ENCODE measurements at regions not wholly inside any gene's neighbourhood (a gene's known extent, or its start where the extent isn't known, plus 50 kb on each side); places are given as distances from the start of the nearest gene placed in this dataset.

- H3K4me3 ChIP-seq (ENCODE audit: low read depth, low read length) = no peak overlapping the region
- H3K27me3 ChIP-seq = no peaks in the 10 kb centered on the region
- H3K9me3 ChIP-seq = no peaks in the 10 kb centered on the region
- DNase-seq = no peak
- H3K36me3 ChIP-seq = no peaks in the 10 kb centered on the region
- no peak for TF ChIP-seq CTCF (IDR thresholded peaks at IDR 0.05; ENCODE audit: low read depth, low read length)
- H3K4me1 ChIP-seq = no peaks in the 10 kb centered on the region
Observed at GRCh38 chr5:179497636-179498340, 52.6 kb upstream of the RUFY1 start.

- no peak for DNase-seq
Observed at GRCh38 chr5:179495906-179496455, 54.4 kb upstream of the RUFY1 start.

GRCh38 chr5:179494774-179495526, 55.4 kb upstream of the RUFY1 start:
- TF ChIP-seq CTCF (IDR thresholded peaks at IDR 0.05; ENCODE audit: low read depth, low read length) = no peak
- H3K4me1 ChIP-seq = no peaks in the 10 kb centered on the region
- H3K27me3 ChIP-seq = no peaks in the 10 kb centered on the region
- H3K9me3 ChIP-seq = no peaks in the 10 kb centered on the region
- H3K36me3 ChIP-seq = no peaks in the 10 kb centered on the region
- DNase-seq = no peak
- H3K4me3 ChIP-seq (ENCODE audit: low read depth, low read length) = no peak overlapping the region

More at GRCh38 chr5:179495906-179496455, 54.4 kb upstream of the RUFY1 start:
- peak; percentile 13; the same call in 1 of the 2 replicates for TF ChIP-seq CTCF (IDR thresholded peaks at IDR 0.05; ENCODE audit: low read depth, low read length)
- no peak overlapping the region for H3K4me3 ChIP-seq (ENCODE audit: low read depth, low read length)
- no peaks in the 10 kb centered on the region for H3K9me3 ChIP-seq
- H3K36me3 ChIP-seq = no peaks in the 10 kb centered on the region
- H3K27me3 ChIP-seq = no peaks in the 10 kb centered on the region
- H3K4me1 ChIP-seq = no peaks in the 10 kb centered on the region

GRCh38 chr5:179488975-179489374, 61.4 kb upstream of the RUFY1 start:
- TF ChIP-seq CTCF (IDR thresholded peaks at IDR 0.05; ENCODE audit: low read depth, low read length) = no peak
- no peaks in the 10 kb centered on the region for H3K36me3 ChIP-seq
- H3K4me1 ChIP-seq = no peaks in the 10 kb centered on the region
- no peak for DNase-seq
- H3K4me3 ChIP-seq (ENCODE audit: low read depth, low read length) = no peak overlapping the region
- no peaks in the 10 kb centered on the region for H3K9me3 ChIP-seq
- no peaks in the 10 kb centered on the region for H3K27me3 ChIP-seq

GRCh38 chr5:179488491-179488890, 61.9 kb upstream of the RUFY1 start:
- Histone ChIP-seq H3K4me1 (no peaks in the 10 kb centered on the region), H3K9me3 (no peaks in the 10 kb centered on the region), H3K36me3 (no peaks in the 10 kb centered on the region), H3K27me3 (no peaks in the 10 kb centered on the region), H3K4me3 (ENCODE audit: low read depth, low read length) (no peak overlapping the region)
- no peak for TF ChIP-seq CTCF (IDR thresholded peaks at IDR 0.05; ENCODE audit: low read depth, low read length)
- DNase-seq = no peak

- H3K9me3 ChIP-seq = no peaks in the 10 kb centered on the region
- no peaks in the 10 kb centered on the region for H3K27me3 ChIP-seq
- TF ChIP-seq CTCF (IDR thresholded peaks at IDR 0.05; ENCODE audit: low read depth, low read length) = no peak
- no peak overlapping the region for H3K4me3 ChIP-seq (ENCODE audit: low read depth, low read length)
- H3K4me1 ChIP-seq = no peaks in the 10 kb centered on the region
- no peak for DNase-seq
- H3K36me3 ChIP-seq = no peaks in the 10 kb centered on the region
Observed at GRCh38 chr5:179487145-179487544, 63.2 kb upstream of the RUFY1 start.
